ENCODE measurements at regions not wholly inside any gene's neighbourhood (a gene's known extent, or its start where the extent isn't known, plus 50 kb on each side); places are given as distances from the start of the nearest gene placed in this dataset.

GRCh38 chr21:16707274-16707673, 805.6 kb upstream of the CXADR start:
- DNase-seq, result no peak

GRCh38 chr21:16708101-16708835, 804.6 kb upstream of the CXADR start:
- no peak for DNase-seq

GRCh38 chr21:16709866-16710550, 802.8 kb upstream of the CXADR start:
- peak; percentile 40 for DNase-seq

- DNase-seq, result no peak
Observed at GRCh38 chr21:16711757-16712156, 801.1 kb upstream of the CXADR start.

GRCh38 chr21:16713331-16714117, 799.3 kb upstream of the CXADR start:
- DNase-seq, result no peak

GRCh38 chr21:16740511-16740910, 772.3 kb upstream of the CXADR start:
- no peak for DNase-seq

GRCh38 chr21:16741141-16741665, 771.6 kb upstream of the CXADR start:
- DNase-seq, result peak; percentile 23

- peak; percentile 68 for DNase-seq
Observed at GRCh38 chr21:16742131-16742641, 770.7 kb upstream of the CXADR start.

GRCh38 chr21:16742741-16743140, 770.1 kb upstream of the CXADR start:
- no peak for DNase-seq

GRCh38 chr21:16743317-16743716, 769.5 kb upstream of the CXADR start:
- DNase-seq, result no peak

- no peak for DNase-seq
Observed at GRCh38 chr21:16750926-16751325, 761.9 kb upstream of the CXADR start.

- no peak for DNase-seq
Observed at GRCh38 chr21:16751695-16752474, 761.0 kb upstream of the CXADR start.

- no peak for DNase-seq
Observed at GRCh38 chr21:16752475-16752857, 760.4 kb upstream of the CXADR start.

GRCh38 chr21:16755061-16755460, 757.8 kb upstream of the CXADR start:
- no peak for DNase-seq

- DNase-seq, result no peak
Observed at GRCh38 chr21:16767201-16767600, 745.6 kb upstream of the CXADR start.

- no peak for DNase-seq
Observed at GRCh38 chr21:16768096-16768495, 744.7 kb upstream of the CXADR start.

- DNase-seq, result no peak
Observed at GRCh38 chr21:16770266-16770665, 742.6 kb upstream of the CXADR start.

GRCh38 chr21:16773206-16773605, 739.6 kb upstream of the CXADR start:
- DNase-seq, result no peak

GRCh38 chr21:16775076-16775475, 737.8 kb upstream of the CXADR start:
- peak; percentile 24 for DNase-seq

- DNase-seq, result no peak
Observed at GRCh38 chr21:16777041-16777720, 735.7 kb upstream of the CXADR start.

GRCh38 chr21:16788584-16788983, 724.3 kb upstream of the CXADR start:
- DNase-seq, result no peak

- DNase-seq, result no peak
Observed at GRCh38 chr21:16789636-16790035, 723.2 kb upstream of the CXADR start.
